ENCODE measurements at regions not wholly inside any gene's neighbourhood (a gene's known extent, or its start where the extent isn't known, plus 50 kb on each side); places are given as distances from the start of the nearest gene placed in this dataset.

DNA sequence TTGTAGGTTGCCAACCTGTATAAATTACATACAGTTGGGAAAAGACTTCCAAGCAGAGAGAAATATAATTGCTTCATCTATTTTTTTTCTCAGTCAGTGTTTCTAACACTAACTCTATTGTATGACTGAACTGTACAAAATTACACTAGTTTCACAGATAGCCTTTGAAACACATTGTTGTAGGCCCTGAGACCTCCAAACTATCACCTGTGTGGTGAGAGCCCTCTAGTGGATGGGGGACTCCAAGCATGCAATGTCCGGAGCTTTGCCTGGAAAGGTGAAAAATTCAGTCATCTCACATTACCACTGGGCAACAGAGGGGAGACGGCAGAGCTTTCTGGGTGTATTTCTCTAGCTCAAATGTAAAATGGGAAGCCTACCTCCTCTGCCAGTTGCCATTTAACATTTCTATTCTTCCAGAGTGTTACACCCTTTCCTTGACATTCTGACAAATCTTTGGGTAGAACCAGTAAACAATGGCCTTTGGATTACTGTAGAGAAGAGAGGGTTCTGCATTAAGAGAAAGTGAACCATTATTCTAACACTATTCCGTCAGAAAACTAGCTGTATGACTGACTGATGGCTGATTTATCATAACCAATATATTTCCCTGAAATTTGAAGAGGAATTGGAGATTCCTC is 212.2 kb downstream of the LYPLAL1 start:
- Histone ChIP-seq H3K9me3 (ENCODE audit: control insufficient read depth, low read length) (no peaks in the 10 kb centered on the region), H3K27me3 (ENCODE audit: control insufficient read depth, insufficient read depth, low read length, poor library complexity, severe bottlenecking) (no peaks in the 10 kb centered on the region), H3K27ac (ENCODE audit: low read depth, low read length) (no peak overlapping the region), H3K9ac (ENCODE audit: extremely low read depth, low read length, poor library complexity, severe bottlenecking) (no peak overlapping the region), H3K4me3 (ENCODE audit: low read length) (no peak overlapping the region), H3K36me3 (ENCODE audit: control insufficient read depth, insufficient read depth, low read length) (no peaks in the 10 kb centered on the region), H3K4me1 (ENCODE audit: control insufficient read depth, insufficient read depth, low read length) (peaks cover 7% of the 10 kb centered on the region)
- Mint-ChIP-seq H3K9me3 (no peaks in the 10 kb centered on the region), H3K27ac (no peak overlapping the region), H3K27me3 (ENCODE audit: insufficient read depth) (no peaks in the 10 kb centered on the region), H3K36me3 (ENCODE audit: low read depth) (no peaks in the 10 kb centered on the region), H3K4me1 (peaks cover 33% of the 10 kb centered on the region), H3K4me3 (no peak overlapping the region)
- TF ChIP-seq, protein P1, sequence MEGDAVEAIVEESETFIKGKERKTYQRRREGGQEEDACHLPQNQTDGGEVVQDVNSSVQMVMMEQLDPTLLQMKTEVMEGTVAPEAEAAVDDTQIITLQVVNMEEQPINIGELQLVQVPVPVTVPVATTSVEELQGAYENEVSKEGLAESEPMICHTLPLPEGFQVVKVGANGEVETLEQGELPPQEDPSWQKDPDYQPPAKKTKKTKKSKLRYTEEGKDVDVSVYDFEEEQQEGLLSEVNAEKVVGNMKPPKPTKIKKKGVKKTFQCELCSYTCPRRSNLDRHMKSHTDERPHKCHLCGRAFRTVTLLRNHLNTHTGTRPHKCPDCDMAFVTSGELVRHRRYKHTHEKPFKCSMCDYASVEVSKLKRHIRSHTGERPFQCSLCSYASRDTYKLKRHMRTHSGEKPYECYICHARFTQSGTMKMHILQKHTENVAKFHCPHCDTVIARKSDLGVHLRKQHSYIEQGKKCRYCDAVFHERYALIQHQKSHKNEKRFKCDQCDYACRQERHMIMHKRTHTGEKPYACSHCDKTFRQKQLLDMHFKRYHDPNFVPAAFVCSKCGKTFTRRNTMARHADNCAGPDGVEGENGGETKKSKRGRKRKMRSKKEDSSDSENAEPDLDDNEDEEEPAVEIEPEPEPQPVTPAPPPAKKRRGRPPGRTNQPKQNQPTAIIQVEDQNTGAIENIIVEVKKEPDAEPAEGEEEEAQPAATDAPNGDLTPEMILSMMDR (conservative IDR thresholded peaks at IDR 0.05): peak; percentile 91
- WGBS, 2 experiments (ENCODE audit: insufficient coverage in 1 of 2, insufficient read length in 1 of 2): 48 to 51% methylated on average over 2 to 3 of the region's 3 CpGs
- peak; percentile 89 for DNase-seq

DNA sequence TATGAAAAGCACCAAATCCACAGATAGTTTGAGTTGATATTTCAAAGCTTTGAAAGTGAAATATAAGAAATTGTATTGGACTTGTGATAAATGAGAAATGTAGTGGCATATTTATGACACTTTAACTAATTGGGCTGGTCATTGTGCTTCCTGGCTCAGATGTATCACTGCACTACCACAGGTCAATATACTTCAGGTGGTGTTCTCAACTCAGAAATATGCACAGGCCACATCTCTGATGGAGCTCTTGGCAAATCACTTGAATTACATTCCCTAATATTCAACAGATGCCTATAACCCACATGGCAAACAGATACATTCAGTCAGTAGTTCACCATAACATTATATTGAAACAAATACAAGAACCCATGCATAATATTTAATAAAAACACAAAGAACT is 209.6 kb downstream of the LYPLAL1 start:
- H3K4me3 ChIP-seq (ENCODE audit: low read length): no peak overlapping the region
- Mint-ChIP-seq H3K4me3 (no peak overlapping the region), H3K36me3 (ENCODE audit: low read depth) (no peaks in the 10 kb centered on the region), H3K27me3 (ENCODE audit: insufficient read depth) (no peaks in the 10 kb centered on the region), H3K9me3 (no peaks in the 10 kb centered on the region), H3K4me1 (peaks cover 25% of the 10 kb centered on the region), H3K27ac (no peak overlapping the region)
- DNase-seq: no peak
- no peaks in the 10 kb centered on the region for H3K36me3 ChIP-seq (ENCODE audit: control insufficient read depth, insufficient read depth, low read length)
- no peak overlapping the region for H3K9ac ChIP-seq (ENCODE audit: extremely low read depth, low read length, poor library complexity, severe bottlenecking)
- no peaks in the 10 kb centered on the region for H3K4me1 ChIP-seq (ENCODE audit: control insufficient read depth, insufficient read depth, low read length)
- H3K9me3 ChIP-seq (ENCODE audit: control insufficient read depth, low read length): no peaks in the 10 kb centered on the region
- no peaks in the 10 kb centered on the region for H3K27me3 ChIP-seq (ENCODE audit: control insufficient read depth, insufficient read depth, low read length, poor library complexity, severe bottlenecking)
- TF ChIP-seq, protein P1 (conservative IDR thresholded peaks at IDR 0.05): no peak
- H3K27ac ChIP-seq (ENCODE audit: low read depth, low read length): no peak overlapping the region

DNA sequence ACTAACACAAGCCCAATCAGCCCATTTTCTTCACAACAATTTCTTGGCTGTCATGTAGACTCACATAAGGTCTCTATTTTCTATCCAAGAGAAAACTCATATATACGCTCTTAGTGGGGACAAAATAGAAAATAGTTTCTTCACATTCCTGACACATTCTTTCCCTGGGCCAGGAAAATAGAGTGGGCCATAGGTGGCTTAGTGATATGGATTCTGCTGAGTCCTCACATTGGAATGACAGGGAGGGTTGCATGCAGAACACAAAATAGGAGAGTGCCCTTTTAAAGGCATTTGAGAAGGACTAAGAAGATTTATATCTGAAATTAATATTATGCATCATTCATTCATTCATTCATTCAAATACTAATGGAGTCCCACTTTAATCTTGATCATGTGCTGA is 207.7 kb downstream of the LYPLAL1 start:
- Histone ChIP-seq H3K4me3 (ENCODE audit: low read length) (no peak overlapping the region), H3K27me3 (ENCODE audit: control insufficient read depth, insufficient read depth, low read length, poor library complexity, severe bottlenecking) (no peaks in the 10 kb centered on the region), H3K4me1 (ENCODE audit: control insufficient read depth, insufficient read depth, low read length) (no peaks in the 10 kb centered on the region), H3K36me3 (ENCODE audit: control insufficient read depth, insufficient read depth, low read length) (no peaks in the 10 kb centered on the region), H3K9me3 (ENCODE audit: control insufficient read depth, low read length) (no peaks in the 10 kb centered on the region), H3K27ac (ENCODE audit: low read depth, low read length) (no peak overlapping the region), H3K9ac (ENCODE audit: extremely low read depth, low read length, poor library complexity, severe bottlenecking) (no peak overlapping the region)
- no peak overlapping the region for H3K27ac Mint-ChIP-seq
- H3K4me3 Mint-ChIP-seq: no peak overlapping the region
- H3K27me3 Mint-ChIP-seq (ENCODE audit: insufficient read depth): no peaks in the 10 kb centered on the region
- no peaks in the 10 kb centered on the region for H3K9me3 Mint-ChIP-seq
- no peak for DNase-seq
- H3K4me1 Mint-ChIP-seq: peaks cover 8% of the 10 kb centered on the region
- H3K36me3 Mint-ChIP-seq (ENCODE audit: low read depth): no peaks in the 10 kb centered on the region
- 100% methylated on average over 1 of the region's 1 CpG; no CpG with 5 or more reads in 1 of the 2 experiments for WGBS, 2 experiments (ENCODE audit: insufficient coverage in 1 of 2, insufficient read length in 1 of 2)
- TF ChIP-seq, protein P1 (conservative IDR thresholded peaks at IDR 0.05): no peak
